HEK293T (cell line): ENCODE measurements at regions not wholly inside any gene's neighbourhood (a gene's known extent, or its start where the extent isn't known, plus 50 kb on each side); places are given as distances from the start of the nearest gene placed in this dataset.

Source experiments
- BHLHE40 ChIP-seq: fragments of 450-650 bp; IDR thresholded peaks from 2 replicates; pipeline ENCODE4 v1.6.1; 2016; ENCODE audit warnings: mild to moderate bottlenecking, moderate library complexity, borderline replicate concordance
- ELF4 ChIP-seq: fragments of 450-650 bp; IDR thresholded peaks from 2 replicates; pipeline ENCODE4 v1.6.1; 2017; ENCODE audit warnings: antibody characterized with exemption
- FOXK2 ChIP-seq: fragments of 450-650 bp; IDR thresholded peaks from 2 replicates; pipeline ENCODE4 v1.6.1; 2016; ENCODE audit warnings: mild to moderate bottlenecking
- FOXM1 ChIP-seq: fragments of 450-650 bp; IDR thresholded peaks from 2 replicates; pipeline ENCODE4 v1.6.1; 2017; ENCODE audit warnings: mild to moderate bottlenecking, borderline replicate concordance
- SP1 ChIP-seq: fragments of 450-650 bp; IDR thresholded peaks from 2 replicates; pipeline ENCODE4 v1.6.1; 2017

DNA sequence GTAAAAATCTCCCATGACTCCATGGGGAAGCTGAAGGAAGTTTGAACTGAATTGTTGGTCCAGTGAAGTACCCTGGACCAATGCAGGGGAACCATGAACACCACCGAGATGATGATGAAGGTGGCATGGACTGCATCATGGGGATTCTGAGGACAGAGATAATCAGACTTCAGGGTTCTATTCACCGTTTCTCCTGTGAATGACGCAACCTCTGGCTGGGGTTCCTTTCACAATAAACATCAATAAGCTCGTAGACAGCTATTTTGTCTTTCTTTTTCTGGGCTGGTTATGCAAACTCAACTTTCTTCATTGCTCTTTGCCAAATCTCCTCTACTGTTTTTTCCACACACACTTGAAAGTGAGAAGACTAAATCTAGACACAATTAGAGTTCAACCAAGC lies 87.9 kb upstream of the NKX2-2 start:
- TF ChIP-seq BHLHE40 (no peak), ELF4 (no peak), SP1 (no peak), FOXM1 (no peak), FOXK2 (no peak)
